ENCODE measurements at regions not wholly inside any gene's neighbourhood (a gene's known extent, or its start where the extent isn't known, plus 50 kb on each side); places are given as distances from the start of the nearest gene placed in this dataset.

GRCh38 chr4:152153476-152154270 lies 382.2 kb downstream of the FBXW7 start:
- ATAC-seq, result no peak
- TF ChIP-seq ZFP30 (CRISPR knock-in tag; IDR thresholded peaks at IDR 0.05) (no peak), TCF4 (CRISPR knock-in tag; IDR thresholded peaks at IDR 0.05; ENCODE audit: borderline replicate concordance) (no peak), CSDC2 (CRISPR knock-in tag; IDR thresholded peaks at IDR 0.05) (no peak), ZNF70 (CRISPR knock-in tag; IDR thresholded peaks at IDR 0.05) (no peak), POU6F1 (CRISPR knock-in tag; IDR thresholded peaks at IDR 0.05; ENCODE audit: borderline replicate concordance, low read depth) (no peak), ZFP3 (CRISPR knock-in tag; IDR thresholded peaks at IDR 0.05) (no peak), GLIS3 (CRISPR knock-in tag; IDR thresholded peaks at IDR 0.05) (no peak), TOX (CRISPR knock-in tag; IDR thresholded peaks at IDR 0.05; ENCODE audit: borderline replicate concordance) (no peak), CREB5 (CRISPR knock-in tag; IDR thresholded peaks at IDR 0.05; ENCODE audit: low read depth) (no peak), BACH2 (CRISPR knock-in tag; IDR thresholded peaks at IDR 0.05; ENCODE audit: borderline replicate concordance) (no peak), CSRNP3 (CRISPR knock-in tag; IDR thresholded peaks at IDR 0.05) (no peak), PPARA (CRISPR knock-in tag; IDR thresholded peaks at IDR 0.05; ENCODE audit: borderline replicate concordance) (no peak), ARNTL (CRISPR knock-in tag; IDR thresholded peaks at IDR 0.05; ENCODE audit: borderline replicate concordance, low read depth) (no peak), RARB (CRISPR knock-in tag; IDR thresholded peaks at IDR 0.05) (no peak), ZNF8 (CRISPR knock-in tag; IDR thresholded peaks at IDR 0.05) (no peak), TSHZ2 (CRISPR knock-in tag; IDR thresholded peaks at IDR 0.05) (no peak), PATZ1 (CRISPR knock-in tag; IDR thresholded peaks at IDR 0.05; ENCODE audit: borderline replicate concordance) (no peak)

- no peak for ATAC-seq
- TF ChIP-seq ZFP3 (CRISPR knock-in tag; IDR thresholded peaks at IDR 0.05) (no peak), CREB5 (CRISPR knock-in tag; IDR thresholded peaks at IDR 0.05; ENCODE audit: low read depth) (no peak), PATZ1 (CRISPR knock-in tag; IDR thresholded peaks at IDR 0.05; ENCODE audit: borderline replicate concordance) (no peak), CSDC2 (CRISPR knock-in tag; IDR thresholded peaks at IDR 0.05) (no peak), ZNF8 (CRISPR knock-in tag; IDR thresholded peaks at IDR 0.05) (no peak)
Measured at GRCh38 chr4:152150214-152150613, 385.7 kb downstream of the FBXW7 start.
